SK-N-SH (cell line): ENCODE measurements at regions not wholly inside any gene's neighbourhood (a gene's known extent, or its start where the extent isn't known, plus 50 kb on each side); places are given as distances from the start of the nearest gene placed in this dataset.

Source experiments
- CTCF ChIA-PET: fragments of 300-600, 350-600 bp; formaldehyde crosslinking; extraction: SDS; loops from one replicate; lab custom pipeline; 2021; lab: Yijun Ruan, JAX
- POLR2A ChIA-PET: fragments of 350-600 bp; sonication (Branson Sonifier 250); formaldehyde crosslinking; extraction: SDS; loops from one replicate; lab custom pipeline; 2020; ENCODE audit warnings: antibody characterized with exemption, inconsistent platforms; lab: Yijun Ruan, JAX
- DNase-seq: peaks from one replicate; pipeline ENCODE4 v3.0.0; 2012
- H2AFZ ChIP-seq: fragments of 200-600 bp; sonication (generic); 2 replicates; pipeline ENCODE4 v1.8.1; 2016; ENCODE audit warnings: antibody characterized with exemption, mild to moderate bottlenecking, low read depth
- H3F3A ChIP-seq: fragments of 200-600 bp; sonication (generic); replicated peaks from 2 replicates; pipeline ENCODE3; 2016; ENCODE audit warnings: antibody characterized with exemption, mild to moderate bottlenecking; ENCODE audit not compliant: insufficient read depth
- H3K27ac ChIP-seq, 2 experiments: fragments of 200-500 bp in 1 of 2; fragments of 200-600 bp in 1 of 2; sonication (Bioruptor generic) in 1 of 2; sonication (generic), shearing (Covaris generic) in 1 of 2; 2 replicates each; pipeline versions ENCODE4 v1.5.1 to v1.6.1; 2014 to 2016; ENCODE audit warnings: low read depth in 2 of 2, inconsistent platforms in 1 of 2, low read length in 1 of 2, mild to moderate bottlenecking in 1 of 2, mixed read lengths in 1 of 2
- H3K27me3 ChIP-seq: fragments of 200-600 bp; sonication (generic), shearing (Covaris generic); 2 replicates; pipeline ENCODE4 v1.6.1; 2016; ENCODE audit warnings: mixed run types; ENCODE audit not compliant: insufficient read depth
- H3K36me3 ChIP-seq, 2 experiments: fragments of 200-500 bp in 1 of 2; fragments of 200-600 bp in 1 of 2; sonication (Bioruptor generic) in 1 of 2; sonication (generic) in 1 of 2; replicated peaks in 1 of 2; 2 replicates each; pipeline versions ENCODE3 to v1.5.1; 2014 to 2016; ENCODE audit warnings: low read length in 1 of 2, mild to moderate bottlenecking in 1 of 2; ENCODE audit not compliant: insufficient read depth in 2 of 2, control insufficient read depth in 1 of 2
- H3K4me1 ChIP-seq, 2 experiments: fragments of 200-500 bp in 1 of 2; fragments of 200-600 bp in 1 of 2; sonication (Bioruptor generic) in 1 of 2; sonication (generic), shearing (Covaris generic) in 1 of 2; 2 replicates each; pipeline versions ENCODE4 v1.5.1 to v1.6.1; 2014 to 2016; ENCODE audit warnings: low read depth in 1 of 2, low read length in 1 of 2, mixed run types in 1 of 2; ENCODE audit not compliant: insufficient read depth in 2 of 2, control insufficient read depth in 1 of 2
- H3K4me2 ChIP-seq: fragments of 200-600 bp; sonication (generic), shearing (Covaris generic); 2 replicates; pipeline ENCODE4 v1.6.1; 2017; ENCODE audit warnings: mixed run types
- H3K4me3 ChIP-seq, 2 experiments: fragments of 200-500 bp in 1 of 2; fragments of 200-600 bp in 1 of 2; sonication (Bioruptor generic) in 1 of 2; sonication (generic), shearing (Covaris generic) in 1 of 2; 2 replicates each; pipeline versions ENCODE4 v1.5.1 to v1.8.1; 2014 to 2016; ENCODE audit warnings: low read depth in 2 of 2, inconsistent platforms in 1 of 2, low read length in 1 of 2, mild to moderate bottlenecking in 1 of 2, mixed read lengths in 1 of 2, moderate library complexity in 1 of 2
- H3K79me2 ChIP-seq: fragments of 200-600 bp; sonication (generic); 2 replicates; pipeline ENCODE4 v1.8.1; 2017; ENCODE audit warnings: mild to moderate bottlenecking; ENCODE audit not compliant: insufficient read depth
- H3K9ac ChIP-seq: fragments of 200-600 bp; sonication (generic); 2 replicates; pipeline ENCODE4 v1.6.1; 2017; ENCODE audit warnings: mixed run types
- H3K9me2 ChIP-seq: fragments of 200-600 bp; sonication (generic); 2 replicates; pipeline ENCODE4 v1.6.1; 2017; ENCODE audit warnings: mixed run types
- H3K9me3 ChIP-seq: fragments of 200-600 bp; sonication (generic); 2 replicates; pipeline ENCODE4 v1.6.1; 2017; ENCODE audit warnings: mixed run types, mild to moderate bottlenecking, moderate library complexity
- H4K20me1 ChIP-seq: fragments of 200-600 bp; sonication (generic); 2 replicates; pipeline ENCODE4 v1.6.1; 2017; ENCODE audit warnings: mild to moderate bottlenecking, mixed run types; ENCODE audit not compliant: insufficient read depth
- CHD2 ChIP-seq: fragments of 150-350 bp; IDR thresholded peaks from 2 replicates; pipeline ENCODE4 v1.6.1; 2018; ENCODE audit warnings: low read length; ENCODE audit not compliant: partially characterized antibody
- ELF1 ChIP-seq: IDR thresholded peaks from 2 replicates; pipeline ENCODE4 v1.4.0; 2012
- FOSL2 ChIP-seq: IDR thresholded peaks from 2 replicates; pipeline ENCODE4 v1.4.0; 2012; ENCODE audit warnings: low read depth, mild to moderate bottlenecking, moderate library complexity, borderline replicate concordance
- FOXJ3 ChIP-seq: sonication (generic); formaldehyde crosslinking; IDR thresholded peaks from 2 replicates; pipeline ENCODE4 v1.5.1; 2020; ENCODE audit warnings: mild to moderate bottlenecking, missing genetic modification reagents
- GABPA ChIP-seq: IDR thresholded peaks from 2 replicates; pipeline ENCODE4 v1.4.0; 2012; ENCODE audit warnings: low read depth, mild to moderate bottlenecking
- GATA2 ChIP-seq: sonication (generic); formaldehyde crosslinking; IDR thresholded peaks from 2 replicates; pipeline ENCODE4 v1.5.0; 2020; ENCODE audit warnings: mild to moderate bottlenecking, missing genetic modification reagents
- JUND ChIP-seq: IDR thresholded peaks from 2 replicates; pipeline ENCODE4 v1.4.0; 2012
- MAX ChIP-seq: IDR thresholded peaks from 2 replicates; pipeline ENCODE4 v1.4.0; 2012; ENCODE audit warnings: low read depth
- NFIC ChIP-seq: IDR thresholded peaks from 2 replicates; pipeline ENCODE4 v1.4.0; 2012; ENCODE audit warnings: borderline replicate concordance
- NRF1 ChIP-seq: IDR thresholded peaks from 2 replicates; pipeline ENCODE4 v1.6.1; 2012; ENCODE audit warnings: low read depth, mild to moderate bottlenecking, low read length
- RAD21 ChIP-seq: IDR thresholded peaks from 2 replicates; pipeline ENCODE4 v1.6.1; 2012; ENCODE audit warnings: mild to moderate bottlenecking, low read length
- RCOR1 ChIP-seq: fragments of 150-350 bp; IDR thresholded peaks from 2 replicates; pipeline ENCODE4 v1.6.1; 2017; ENCODE audit warnings: antibody characterized with exemption, low read length
- RFX5 ChIP-seq: IDR thresholded peaks from 2 replicates; pipeline ENCODE4 v1.6.1; 2012; ENCODE audit warnings: mild to moderate bottlenecking, improper control_type of control experiment, low read length
- SIN3A ChIP-seq: IDR thresholded peaks from 2 replicates; pipeline ENCODE4 v1.6.1; 2012; ENCODE audit warnings: low read depth, mild to moderate bottlenecking, low read length, moderate library complexity, borderline replicate concordance
- TAF1 ChIP-seq: IDR thresholded peaks from 2 replicates; pipeline ENCODE4 v1.6.1; 2012; ENCODE audit warnings: low read depth, mild to moderate bottlenecking, low read length, moderate library complexity, borderline replicate concordance
- TCF12 ChIP-seq: IDR thresholded peaks from 2 replicates; pipeline ENCODE4 v1.4.0; 2012
- USF2 ChIP-seq: fragments of 150-350 bp; IDR thresholded peaks from 2 replicates; pipeline ENCODE4 v1.6.1; 2017; ENCODE audit warnings: antibody characterized with exemption, low read length, low read depth, borderline replicate concordance
- YY1 ChIP-seq: IDR thresholded peaks from 2 replicates; pipeline ENCODE4 v1.4.0; 2012; ENCODE audit warnings: low read depth, mild to moderate bottlenecking
- WGBS: methylation state at CpG from one replicate; pipeline ENCODE4 v1.1.6; 2017; ENCODE audit warnings: low lambda C conversion rate; 5-methylcytosine and 5-hydroxymethylcytosine counted together
- TF ChIP-seq, protein P1 (sequence below): IDR thresholded peaks from 2 replicates; pipeline ENCODE4; 2012
- TF ChIP-seq, protein P2 (sequence below): IDR thresholded peaks from 2 replicates; pipeline ENCODE4 v1.6.1; 2012; ENCODE audit warnings: mild to moderate bottlenecking, low read depth, low read length, moderate library complexity

DNA sequence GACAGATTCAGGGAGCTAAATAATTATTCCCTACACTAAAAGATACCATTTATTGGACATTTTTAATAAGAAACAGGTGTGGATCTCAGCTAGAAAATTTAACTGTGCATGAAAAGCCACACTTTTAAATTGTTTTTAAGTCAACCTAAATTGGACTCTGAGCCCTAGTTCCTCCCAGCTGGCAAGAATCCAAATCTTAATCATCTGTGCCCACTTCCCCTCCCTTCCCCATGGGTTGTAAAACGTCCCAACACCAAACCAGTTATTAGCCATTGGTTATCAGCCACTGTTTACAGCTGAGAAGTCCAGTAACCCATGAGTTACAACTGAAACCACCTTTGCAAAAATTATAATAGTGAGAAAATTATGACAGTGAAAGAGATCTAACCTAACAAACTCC lies 125.6 kb upstream of the S100G start:
- Histone ChIP-seq H2AFZ (no peak overlapping the region), H3K4me2 (no peak overlapping the region), H3K4me3 (no peak overlapping the region), H3K36me3 (no peaks in the 10 kb centered on the region), H3F3A (no peaks in the 10 kb centered on the region), H3K9ac (no peak overlapping the region), H3K4me1 (peaks cover 0 to 2% of the 10 kb centered on the region in 2 experiments; a peak in 1 of 4 replicates), H3K9me2 (no peaks in the 10 kb centered on the region), H3K27ac (no peak overlapping the region), H3K79me2 (no peaks in the 10 kb centered on the region), H3K27me3 (no peaks in the 10 kb centered on the region), H4K20me1 (no peaks in the 10 kb centered on the region), H3K9me3 (no peaks in the 10 kb centered on the region)
- CTCF ChIA-PET, result interaction anchor here (1.2 kb wide), 1 partner anchor 17 kb away, joined by 3 read pairs; no protein-coding TSS in a partner anchor
- WGBS, result 16% methylated on average over 1 of the region's 1 CpG
- TF ChIP-seq SIN3A (no peak), NFIC (peak; percentile 5; the same call in 1 of the 2 replicates), GABPA (no peak), RCOR1 (no peak), ELF1 (no peak), TAF1 (no peak), GATA2 (CRISPR knock-in tag) (no peak), RAD21 (no peak), TCF12 (peak; percentile 11; the same call in 1 of the 2 replicates)
- no peak for DNase-seq
- POLR2A ChIA-PET, result no interaction called here

GRCh38 chrX:16526003-16526402 lies 124.0 kb upstream of the S100G start:
- TF ChIP-seq FOXJ3 (CRISPR knock-in tag) (no peak), NRF1 (no peak), GATA2 (CRISPR knock-in tag) (no peak), FOSL2 (no peak), RFX5 (no peak), MAX (no peak), JUND (no peak), RCOR1 (no peak), YY1 (no peak), RAD21 (no peak), CHD2 (no peak), GABPA (no peak), USF2 (no peak)
- TF ChIP-seq, protein P1, sequence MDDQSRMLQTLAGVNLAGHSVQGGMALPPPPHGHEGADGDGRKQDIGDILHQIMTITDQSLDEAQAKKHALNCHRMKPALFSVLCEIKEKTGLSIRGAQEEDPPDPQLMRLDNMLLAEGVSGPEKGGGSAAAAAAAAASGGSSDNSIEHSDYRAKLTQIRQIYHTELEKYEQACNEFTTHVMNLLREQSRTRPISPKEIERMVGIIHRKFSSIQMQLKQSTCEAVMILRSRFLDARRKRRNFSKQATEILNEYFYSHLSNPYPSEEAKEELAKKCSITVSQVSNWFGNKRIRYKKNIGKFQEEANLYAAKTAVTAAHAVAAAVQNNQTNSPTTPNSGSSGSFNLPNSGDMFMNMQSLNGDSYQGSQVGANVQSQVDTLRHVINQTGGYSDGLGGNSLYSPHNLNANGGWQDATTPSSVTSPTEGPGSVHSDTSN, result no peak
- TF ChIP-seq, protein P2, sequence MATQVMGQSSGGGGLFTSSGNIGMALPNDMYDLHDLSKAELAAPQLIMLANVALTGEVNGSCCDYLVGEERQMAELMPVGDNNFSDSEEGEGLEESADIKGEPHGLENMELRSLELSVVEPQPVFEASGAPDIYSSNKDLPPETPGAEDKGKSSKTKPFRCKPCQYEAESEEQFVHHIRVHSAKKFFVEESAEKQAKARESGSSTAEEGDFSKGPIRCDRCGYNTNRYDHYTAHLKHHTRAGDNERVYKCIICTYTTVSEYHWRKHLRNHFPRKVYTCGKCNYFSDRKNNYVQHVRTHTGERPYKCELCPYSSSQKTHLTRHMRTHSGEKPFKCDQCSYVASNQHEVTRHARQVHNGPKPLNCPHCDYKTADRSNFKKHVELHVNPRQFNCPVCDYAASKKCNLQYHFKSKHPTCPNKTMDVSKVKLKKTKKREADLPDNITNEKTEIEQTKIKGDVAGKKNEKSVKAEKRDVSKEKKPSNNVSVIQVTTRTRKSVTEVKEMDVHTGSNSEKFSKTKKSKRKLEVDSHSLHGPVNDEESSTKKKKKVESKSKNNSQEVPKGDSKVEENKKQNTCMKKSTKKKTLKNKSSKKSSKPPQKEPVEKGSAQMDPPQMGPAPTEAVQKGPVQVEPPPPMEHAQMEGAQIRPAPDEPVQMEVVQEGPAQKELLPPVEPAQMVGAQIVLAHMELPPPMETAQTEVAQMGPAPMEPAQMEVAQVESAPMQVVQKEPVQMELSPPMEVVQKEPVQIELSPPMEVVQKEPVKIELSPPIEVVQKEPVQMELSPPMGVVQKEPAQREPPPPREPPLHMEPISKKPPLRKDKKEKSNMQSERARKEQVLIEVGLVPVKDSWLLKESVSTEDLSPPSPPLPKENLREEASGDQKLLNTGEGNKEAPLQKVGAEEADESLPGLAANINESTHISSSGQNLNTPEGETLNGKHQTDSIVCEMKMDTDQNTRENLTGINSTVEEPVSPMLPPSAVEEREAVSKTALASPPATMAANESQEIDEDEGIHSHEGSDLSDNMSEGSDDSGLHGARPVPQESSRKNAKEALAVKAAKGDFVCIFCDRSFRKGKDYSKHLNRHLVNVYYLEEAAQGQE, result no peak
- CTCF ChIA-PET, result no interaction called here

More at GRCh38 chrX:16526003-16526402, 124.0 kb upstream of the S100G start:
- WGBS, result 75% methylated on average over 2 of the region's 2 CpGs
- POLR2A ChIA-PET, result no interaction called here
- DNase-seq, result no peak
- Histone ChIP-seq H4K20me1 (no peaks in the 10 kb centered on the region), H3K9me3 (no peaks in the 10 kb centered on the region), H3K27me3 (no peaks in the 10 kb centered on the region), H3F3A (no peaks in the 10 kb centered on the region), H3K4me1 (peaks cover 0 to 2% of the 10 kb centered on the region in 2 experiments; a peak in 1 of 4 replicates), H3K79me2 (no peaks in the 10 kb centered on the region), H3K9ac (no peak overlapping the region), H3K36me3 (no peaks in the 10 kb centered on the region), H2AFZ (no peak overlapping the region), H3K9me2 (no peaks in the 10 kb centered on the region), H3K27ac (no peak overlapping the region), H3K4me3 (no peak overlapping the region), H3K4me2 (no peak overlapping the region)
